ENCODE measurements at regions not wholly inside any gene's neighbourhood (a gene's known extent, or its start where the extent isn't known, plus 50 kb on each side); places are given as distances from the start of the nearest gene placed in this dataset.

- no peak for DNase-seq (ENCODE audit: low read depth)
- TF ChIP-seq CTCF (conservative IDR thresholded peaks at IDR 0.05; ENCODE audit: low read depth, low read length): no peak
- no peak overlapping the region for H3K4me3 ChIP-seq (ENCODE audit: low read depth, low read length)
Measured at GRCh38 chr6:92339936-92340640, 1079.3 kb downstream of the EPHA7 start.

- DNase-seq (ENCODE audit: low read depth): no peak
- TF ChIP-seq CTCF (conservative IDR thresholded peaks at IDR 0.05; ENCODE audit: low read depth, low read length): no peak
- H3K4me3 ChIP-seq (ENCODE audit: low read depth, low read length): no peak overlapping the region
Measured at GRCh38 chr6:92337571-92337970, 1081.8 kb downstream of the EPHA7 start.

GRCh38 chr6:92329208-92329847 is 1090.0 kb downstream of the EPHA7 start:
- TF ChIP-seq CTCF (conservative IDR thresholded peaks at IDR 0.05; ENCODE audit: low read depth, low read length): no peak
- H3K4me3 ChIP-seq (ENCODE audit: low read depth, low read length): no peak overlapping the region
- DNase-seq (ENCODE audit: low read depth): no peak

- TF ChIP-seq CTCF (conservative IDR thresholded peaks at IDR 0.05; ENCODE audit: low read depth, low read length): no peak
- H3K4me3 ChIP-seq (ENCODE audit: low read depth, low read length): no peak overlapping the region
- no peak for DNase-seq (ENCODE audit: low read depth)
Measured at GRCh38 chr6:92315312-92315711, 1104.0 kb downstream of the EPHA7 start.

GRCh38 chr6:92297101-92297500 is 1122.3 kb downstream of the EPHA7 start:
- no peak for TF ChIP-seq CTCF (conservative IDR thresholded peaks at IDR 0.05; ENCODE audit: low read depth, low read length)
- H3K4me3 ChIP-seq (ENCODE audit: low read depth, low read length): no peak overlapping the region
- DNase-seq (ENCODE audit: low read depth): no peak

- no peak for DNase-seq (ENCODE audit: low read depth)
- TF ChIP-seq CTCF (conservative IDR thresholded peaks at IDR 0.05; ENCODE audit: low read depth, low read length): no peak
- H3K4me3 ChIP-seq (ENCODE audit: low read depth, low read length): no peak overlapping the region
Measured at GRCh38 chr6:92292067-92292466, 1127.3 kb downstream of the EPHA7 start.

GRCh38 chr6:92289831-92290230 is 1129.5 kb downstream of the EPHA7 start:
- TF ChIP-seq CTCF (conservative IDR thresholded peaks at IDR 0.05; ENCODE audit: low read depth, low read length): no peak
- H3K4me3 ChIP-seq (ENCODE audit: low read depth, low read length): no peak overlapping the region
- DNase-seq (ENCODE audit: low read depth): no peak

Measured in epithelial cell of proximal tubule (primary cell).